Suppressor macrophage treated with lipopolysaccharide for 4 hours (primary cell): ENCODE measurements at regions not wholly inside any gene's neighbourhood (a gene's known extent, or its start where the extent isn't known, plus 50 kb on each side); places are given as distances from the start of the nearest gene placed in this dataset.

Experiments used
- DNase-seq: peaks from one replicate; pipeline ENCODE4 v3.0.0-alpha.2; 2020

- peak; percentile 54 for DNase-seq
Measured at GRCh38 chr11:88231894-88232482, 56.7 kb upstream of the RAB38 start.

- DNase-seq, result no peak
Measured at GRCh38 chr11:88229303-88229702, 54.1 kb upstream of the RAB38 start.
